SJSA1 (cell line): ENCODE measurements at regions not wholly inside any gene's neighbourhood (a gene's known extent, or its start where the extent isn't known, plus 50 kb on each side); places are given as distances from the start of the nearest gene placed in this dataset.

Experiments
- DNase-seq, 2 experiments: peaks; one replicate each; pipeline ENCODE4 v3.0.0-alpha.2; 2015 to 2020; ENCODE audit warnings: low spot score in 2 of 2, low read depth in 1 of 2
- H3K27ac ChIP-seq: fragments of 250-450 bp; sonication (Bioruptor Pico); 2 replicates; pipeline ENCODE4 v1.5.1; 2020; ENCODE audit warnings: mild to moderate bottlenecking, moderate library complexity
- H3K27me3 ChIP-seq: fragments of 250-450 bp; sonication (Bioruptor Pico); replicated peaks from 2 replicates; pipeline ENCODE4 v1.5.1; 2020; ENCODE audit warnings: mild to moderate bottlenecking, moderate library complexity
- H3K36me3 ChIP-seq: fragments of 250-450 bp; sonication (Bioruptor Pico); 2 replicates; pipeline ENCODE4 v1.5.1; 2020; ENCODE audit warnings: mild to moderate bottlenecking
- H3K4me1 ChIP-seq: fragments of 250-450 bp; sonication (Bioruptor Pico); replicated peaks from 2 replicates; pipeline ENCODE4 v1.6.1; 2021; ENCODE audit warnings: mild to moderate bottlenecking
- H3K4me3 ChIP-seq: fragments of 250-450 bp; sonication (Bioruptor Pico); 2 replicates; pipeline ENCODE4 v1.5.1; 2020; ENCODE audit warnings: mild to moderate bottlenecking
- H3K9me3 ChIP-seq: fragments of 250-450 bp; sonication (Bioruptor Pico); replicated peaks from 2 replicates; pipeline ENCODE4 v1.5.1; 2020; ENCODE audit warnings: mild to moderate bottlenecking

GRCh38 chr5:60335913-60336312, 364.1 kb downstream of the DEPDC1B start:
- Histone ChIP-seq H3K36me3 (no peaks in the 10 kb centered on the region), H3K27me3 (no peaks in the 10 kb centered on the region), H3K4me1 (no peaks in the 10 kb centered on the region), H3K9me3 (no peaks in the 10 kb centered on the region), H3K4me3 (no peak overlapping the region), H3K27ac (no peak overlapping the region)
- DNase-seq: no peak

- H3K4me3 ChIP-seq: no peak overlapping the region
- no peak overlapping the region for H3K27ac ChIP-seq
- H3K4me1 ChIP-seq: no peaks in the 10 kb centered on the region
- H3K27me3 ChIP-seq: no peaks in the 10 kb centered on the region
- no peaks in the 10 kb centered on the region for H3K36me3 ChIP-seq
- no peak for DNase-seq
- no peaks in the 10 kb centered on the region for H3K9me3 ChIP-seq
Observed at GRCh38 chr5:60334281-60334713, 365.7 kb downstream of the DEPDC1B start.

- Histone ChIP-seq H3K27me3 (no peaks in the 10 kb centered on the region), H3K27ac (no peak overlapping the region), H3K4me1 (no peaks in the 10 kb centered on the region), H3K36me3 (no peaks in the 10 kb centered on the region), H3K9me3 (no peaks in the 10 kb centered on the region), H3K4me3 (no peak overlapping the region)
- no peak for DNase-seq
Observed at GRCh38 chr5:60333005-60333571, 366.9 kb downstream of the DEPDC1B start.

GRCh38 chr5:60332244-60333004, 367.5 kb downstream of the DEPDC1B start:
- Histone ChIP-seq H3K27me3 (no peaks in the 10 kb centered on the region), H3K9me3 (no peaks in the 10 kb centered on the region), H3K4me1 (no peaks in the 10 kb centered on the region), H3K36me3 (no peaks in the 10 kb centered on the region), H3K27ac (no peak overlapping the region), H3K4me3 (no peak overlapping the region)
- DNase-seq: no peak

- Histone ChIP-seq H3K9me3 (no peaks in the 10 kb centered on the region), H3K4me1 (no peaks in the 10 kb centered on the region), H3K27me3 (no peaks in the 10 kb centered on the region), H3K4me3 (no peak overlapping the region), H3K27ac (no peak overlapping the region), H3K36me3 (no peaks in the 10 kb centered on the region)
- no peak for DNase-seq
Observed at GRCh38 chr5:60330236-60330635, 369.7 kb downstream of the DEPDC1B start.

GRCh38 chr5:60325870-60326269, 374.1 kb downstream of the DEPDC1B start:
- no peaks in the 10 kb centered on the region for H3K4me1 ChIP-seq
- no peaks in the 10 kb centered on the region for H3K9me3 ChIP-seq
- DNase-seq: no peak
- no peaks in the 10 kb centered on the region for H3K27me3 ChIP-seq
- H3K36me3 ChIP-seq: no peaks in the 10 kb centered on the region
- no peak overlapping the region for H3K4me3 ChIP-seq
- no peak overlapping the region for H3K27ac ChIP-seq

GRCh38 chr5:60323596-60323995, 376.4 kb downstream of the DEPDC1B start:
- Histone ChIP-seq H3K27me3 (no peaks in the 10 kb centered on the region), H3K4me3 (no peak overlapping the region), H3K9me3 (no peaks in the 10 kb centered on the region), H3K27ac (no peak overlapping the region), H3K4me1 (no peaks in the 10 kb centered on the region), H3K36me3 (no peaks in the 10 kb centered on the region)
- no peak for DNase-seq

GRCh38 chr5:60312098-60312497, 387.9 kb downstream of the DEPDC1B start:
- Histone ChIP-seq H3K27me3 (no peaks in the 10 kb centered on the region), H3K36me3 (no peaks in the 10 kb centered on the region), H3K27ac (no peak overlapping the region), H3K4me3 (no peak overlapping the region), H3K4me1 (no peaks in the 10 kb centered on the region), H3K9me3 (no peaks in the 10 kb centered on the region)
- DNase-seq: no peak

- H3K9me3 ChIP-seq: no peaks in the 10 kb centered on the region
Observed at GRCh38 chr5:60299944-60300343, 400.0 kb downstream of the DEPDC1B start.

GRCh38 chr5:60297658-60298057, 402.3 kb downstream of the DEPDC1B start:
- no peak overlapping the region for H3K4me3 ChIP-seq
- DNase-seq: no peak
- H3K4me1 ChIP-seq: no peaks in the 10 kb centered on the region
- H3K27me3 ChIP-seq: no peaks in the 10 kb centered on the region; the same call in 1 of the 2 replicates
- no peak overlapping the region for H3K27ac ChIP-seq
- no peaks in the 10 kb centered on the region for H3K9me3 ChIP-seq
- no peaks in the 10 kb centered on the region for H3K36me3 ChIP-seq

More at GRCh38 chr5:60299944-60300343, 400.0 kb downstream of the DEPDC1B start:
- no peak overlapping the region for H3K4me3 ChIP-seq
- no peaks in the 10 kb centered on the region; the same call in 1 of the 2 replicates for H3K27me3 ChIP-seq
- H3K27ac ChIP-seq: no peak overlapping the region
- no peaks in the 10 kb centered on the region for H3K4me1 ChIP-seq
- no peaks in the 10 kb centered on the region for H3K36me3 ChIP-seq
- no peak for DNase-seq

- Histone ChIP-seq H3K27me3 (no peaks in the 10 kb centered on the region; the same call in 1 of the 2 replicates), H3K4me3 (no peak overlapping the region), H3K9me3 (no peaks in the 10 kb centered on the region), H3K4me1 (no peaks in the 10 kb centered on the region), H3K36me3 (no peaks in the 10 kb centered on the region), H3K27ac (no peak overlapping the region)
- DNase-seq: no peak
Observed at GRCh38 chr5:60295423-60295822, 401.9 kb upstream of the PDE4D start.

- DNase-seq: no peak
- no peaks in the 10 kb centered on the region for H3K36me3 ChIP-seq
- no peak overlapping the region for H3K27ac ChIP-seq
- no peaks in the 10 kb centered on the region; the same call in 1 of the 2 replicates for H3K27me3 ChIP-seq
- H3K4me3 ChIP-seq: no peak overlapping the region
- H3K4me1 ChIP-seq: no peaks in the 10 kb centered on the region
- H3K9me3 ChIP-seq: no peaks in the 10 kb centered on the region
Observed at GRCh38 chr5:60293518-60293917, 400.0 kb upstream of the PDE4D start.

GRCh38 chr5:60287174-60287771, 393.7 kb upstream of the PDE4D start:
- Histone ChIP-seq H3K36me3 (no peaks in the 10 kb centered on the region), H3K9me3 (no peaks in the 10 kb centered on the region), H3K27ac (no peak overlapping the region), H3K27me3 (no peaks in the 10 kb centered on the region; the same call in 1 of the 2 replicates), H3K4me1 (no peaks in the 10 kb centered on the region), H3K4me3 (no peak overlapping the region)
- peak in 1 of 2 experiments; percentile 5 for DNase-seq

GRCh38 chr5:60285910-60286309, 392.4 kb upstream of the PDE4D start:
- Histone ChIP-seq H3K9me3 (no peaks in the 10 kb centered on the region), H3K27me3 (no peaks in the 10 kb centered on the region; the same call in 1 of the 2 replicates), H3K4me1 (no peaks in the 10 kb centered on the region), H3K36me3 (no peaks in the 10 kb centered on the region), H3K4me3 (no peak overlapping the region), H3K27ac (no peak overlapping the region)
- no peak for DNase-seq
